ENCODE measurements at regions not wholly inside any gene's neighbourhood (a gene's known extent, or its start where the extent isn't known, plus 50 kb on each side); places are given as distances from the start of the nearest gene placed in this dataset.

DNA sequence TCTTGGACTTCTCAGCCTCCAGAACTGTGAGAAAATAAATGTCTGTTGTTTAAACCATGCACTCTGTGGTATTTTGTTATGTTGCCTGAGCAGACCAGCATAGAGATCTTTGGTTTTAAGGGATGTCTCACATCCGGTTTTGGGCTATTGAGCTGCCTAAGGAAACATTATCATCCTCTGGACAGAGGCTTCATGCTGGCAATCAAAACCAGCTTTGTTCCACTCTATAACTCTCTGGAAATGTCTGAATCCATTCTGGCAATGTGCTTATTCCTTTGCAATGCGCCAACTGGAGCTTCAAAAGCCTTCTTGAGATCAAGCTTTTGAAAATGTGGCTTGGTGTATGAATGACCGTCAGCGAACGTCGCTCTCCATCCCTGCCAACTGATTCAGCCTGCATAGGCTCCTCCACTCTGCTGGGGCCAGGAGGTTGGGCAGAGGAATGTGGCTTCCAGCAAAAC is 183.6 kb upstream of the MGAT5 start:
- Histone ChIP-seq H3K27me3 (ENCODE audit: insufficient read depth, low read length, poor library complexity, severe bottlenecking) (no peaks in the 10 kb centered on the region), H3K36me3 (ENCODE audit: insufficient read depth, low read length) (no peaks in the 10 kb centered on the region), H3K9ac (ENCODE audit: low read depth, low read length, poor library complexity, severe bottlenecking) (no peak overlapping the region), H2AFZ (ENCODE audit: low read length) (no peak overlapping the region), H3K4me1 (ENCODE audit: insufficient read depth, low read length, poor library complexity, severe bottlenecking) (no peaks in the 10 kb centered on the region), H3K9me2 (replicated peaks; ENCODE audit: low read depth, low read length) (no peaks in the 10 kb centered on the region), H3K4me3 (ENCODE audit: low read length, poor library complexity, severe bottlenecking) (no peak overlapping the region), H3F3A (ENCODE audit: low read depth) (no peaks in the 10 kb centered on the region), H3K79me2 (ENCODE audit: insufficient read depth, low read length) (no peaks in the 10 kb centered on the region), H3K4me2 (ENCODE audit: low read depth, low read length, poor library complexity, severe bottlenecking) (no peak overlapping the region), H3K9me3 (ENCODE audit: insufficient read depth, low read depth, low read length) (no peaks in the 10 kb centered on the region), H4K20me1 (ENCODE audit: insufficient read depth, low read length, poor library complexity, severe bottlenecking) (no peaks in the 10 kb centered on the region)
- no peak for TF ChIP-seq CTCF (conservative IDR thresholded peaks at IDR 0.05; ENCODE audit: low read length)
- TF ChIP-seq EZH2phosphoT487 (IDR thresholded peaks at IDR 0.05; ENCODE audit: borderline replicate concordance): no peak

GRCh38 chr2:134072341-134072740 is 181.5 kb upstream of the MGAT5 start:
- H3K9ac ChIP-seq (ENCODE audit: low read depth, low read length, poor library complexity, severe bottlenecking): no peak overlapping the region
- no peaks in the 10 kb centered on the region for H3K79me2 ChIP-seq (ENCODE audit: insufficient read depth, low read length)
- no peak overlapping the region for H2AFZ ChIP-seq (ENCODE audit: low read length)
- H3K4me1 ChIP-seq (ENCODE audit: insufficient read depth, low read length, poor library complexity, severe bottlenecking): no peaks in the 10 kb centered on the region
- no peaks in the 10 kb centered on the region for H3K36me3 ChIP-seq (ENCODE audit: insufficient read depth, low read length)
- H3K9me2 ChIP-seq (replicated peaks; ENCODE audit: low read depth, low read length): no peaks in the 10 kb centered on the region
- no peak overlapping the region for H3K4me2 ChIP-seq (ENCODE audit: low read depth, low read length, poor library complexity, severe bottlenecking)
- TF ChIP-seq EZH2phosphoT487 (IDR thresholded peaks at IDR 0.05; ENCODE audit: borderline replicate concordance) (no peak), CTCF (conservative IDR thresholded peaks at IDR 0.05; ENCODE audit: low read length) (no peak)
- no peaks in the 10 kb centered on the region for H4K20me1 ChIP-seq (ENCODE audit: insufficient read depth, low read length, poor library complexity, severe bottlenecking)
- no peaks in the 10 kb centered on the region for H3F3A ChIP-seq (ENCODE audit: low read depth)
- peaks cover 4% of the 10 kb centered on the region; the same call in 1 of the 2 replicates for H3K9me3 ChIP-seq (ENCODE audit: insufficient read depth, low read depth, low read length)
- H3K27me3 ChIP-seq (ENCODE audit: insufficient read depth, low read length, poor library complexity, severe bottlenecking): no peaks in the 10 kb centered on the region
- no peak overlapping the region for H3K4me3 ChIP-seq (ENCODE audit: low read length, poor library complexity, severe bottlenecking)

- no peaks in the 10 kb centered on the region for H3K79me2 ChIP-seq (ENCODE audit: insufficient read depth, low read length)
Observed at GRCh38 chr2:134073023-134073422, 180.8 kb upstream of the MGAT5 start.

More at GRCh38 chr2:134073023-134073422, 180.8 kb upstream of the MGAT5 start:
- no peak overlapping the region for H3K9ac ChIP-seq (ENCODE audit: low read depth, low read length, poor library complexity, severe bottlenecking)
- no peaks in the 10 kb centered on the region for H3K27me3 ChIP-seq (ENCODE audit: insufficient read depth, low read length, poor library complexity, severe bottlenecking)
- no peaks in the 10 kb centered on the region for H3K4me1 ChIP-seq (ENCODE audit: insufficient read depth, low read length, poor library complexity, severe bottlenecking)
- no peak overlapping the region for H3K4me2 ChIP-seq (ENCODE audit: low read depth, low read length, poor library complexity, severe bottlenecking)
- no peak overlapping the region for H3K4me3 ChIP-seq (ENCODE audit: low read length, poor library complexity, severe bottlenecking)
- TF ChIP-seq CTCF (conservative IDR thresholded peaks at IDR 0.05; ENCODE audit: low read length) (no peak), EZH2phosphoT487 (IDR thresholded peaks at IDR 0.05; ENCODE audit: borderline replicate concordance) (no peak)
- H3K9me2 ChIP-seq (replicated peaks; ENCODE audit: low read depth, low read length): no peaks in the 10 kb centered on the region
- no peaks in the 10 kb centered on the region for H4K20me1 ChIP-seq (ENCODE audit: insufficient read depth, low read length, poor library complexity, severe bottlenecking)
- no peaks in the 10 kb centered on the region for H3F3A ChIP-seq (ENCODE audit: low read depth)
- H3K36me3 ChIP-seq (ENCODE audit: insufficient read depth, low read length): no peaks in the 10 kb centered on the region
- no peak overlapping the region for H2AFZ ChIP-seq (ENCODE audit: low read length)
- H3K9me3 ChIP-seq (ENCODE audit: insufficient read depth, low read depth, low read length): peaks cover 4% of the 10 kb centered on the region; the same call in 1 of the 2 replicates

Data from Loucy (cell line).